ENCODE measurements at regions not wholly inside any gene's neighbourhood (a gene's known extent, or its start where the extent isn't known, plus 50 kb on each side); places are given as distances from the start of the nearest gene placed in this dataset.
"Not testable (repeated sequence)": the region's sequence is repeated elsewhere in the genome, so short reads cannot be mapped to it uniquely, and the experiment has no call there.

DNA sequence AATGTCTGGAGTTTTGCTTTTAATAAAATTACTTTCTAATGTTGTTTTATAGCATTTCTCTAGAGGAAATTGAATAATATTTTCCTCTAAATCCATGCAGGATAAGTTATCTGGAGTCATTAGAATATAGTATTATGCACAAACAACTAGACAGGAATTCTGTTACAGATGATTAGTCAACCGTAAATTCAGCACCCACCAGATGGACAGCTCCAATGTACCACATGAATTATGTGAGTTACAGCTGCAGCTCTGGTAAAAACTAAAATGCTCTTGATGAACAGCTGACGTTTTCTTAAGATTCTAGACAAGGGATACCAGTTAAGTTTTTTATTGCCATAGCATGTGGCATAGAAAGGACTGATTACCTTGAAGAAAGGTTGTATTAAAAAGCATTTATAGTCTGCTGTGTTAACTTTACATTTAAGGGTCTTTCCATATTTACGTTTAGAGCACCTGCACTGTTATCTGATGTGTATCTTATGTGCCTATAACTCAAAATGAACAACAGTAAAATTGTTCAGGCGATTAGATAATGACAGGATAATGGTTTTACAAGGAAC, 321.4 kb upstream of the LRFN5 start:
- Histone ChIP-seq H3K4me3 (no peak overlapping the region), H3K36me3 (no peaks in the 10 kb centered on the region), H3K27me3 (no peaks in the 10 kb centered on the region), H3K4me1 (no peaks in the 10 kb centered on the region), H3K27ac (no peak overlapping the region), H3K9me3 (replicated peaks) (no peaks in the 10 kb centered on the region)
- DNase-seq: peak; percentile 66 to 76

DNA sequence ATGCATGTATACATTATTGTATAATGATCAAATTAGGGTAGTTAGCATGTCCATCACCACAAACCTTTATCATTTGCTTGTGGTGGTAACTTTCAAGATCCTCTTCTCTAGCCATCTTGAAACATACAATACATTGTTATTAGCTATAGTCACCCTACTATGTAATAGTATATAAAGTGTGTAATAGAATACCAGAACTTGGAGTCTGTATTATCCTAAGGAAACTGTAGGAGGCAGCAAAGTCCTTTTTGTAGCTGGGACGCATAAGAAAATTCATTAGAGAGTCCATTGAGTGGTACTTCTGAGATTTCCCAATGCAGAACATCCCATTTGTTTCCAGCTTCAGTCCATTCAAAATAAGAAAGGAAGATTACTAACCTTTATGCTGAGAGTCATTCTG, 325.9 kb upstream of the LRFN5 start:
- H3K4me3 ChIP-seq: no peak overlapping the region
- no peaks in the 10 kb centered on the region for H3K27me3 ChIP-seq
- no peak overlapping the region for H3K27ac ChIP-seq
- H3K9me3 ChIP-seq (replicated peaks): no peaks in the 10 kb centered on the region
- DNase-seq: peak in 1 of 2 experiments; percentile 49
- H3K4me1 ChIP-seq: no peaks in the 10 kb centered on the region
- H3K36me3 ChIP-seq: no peaks in the 10 kb centered on the region

DNA sequence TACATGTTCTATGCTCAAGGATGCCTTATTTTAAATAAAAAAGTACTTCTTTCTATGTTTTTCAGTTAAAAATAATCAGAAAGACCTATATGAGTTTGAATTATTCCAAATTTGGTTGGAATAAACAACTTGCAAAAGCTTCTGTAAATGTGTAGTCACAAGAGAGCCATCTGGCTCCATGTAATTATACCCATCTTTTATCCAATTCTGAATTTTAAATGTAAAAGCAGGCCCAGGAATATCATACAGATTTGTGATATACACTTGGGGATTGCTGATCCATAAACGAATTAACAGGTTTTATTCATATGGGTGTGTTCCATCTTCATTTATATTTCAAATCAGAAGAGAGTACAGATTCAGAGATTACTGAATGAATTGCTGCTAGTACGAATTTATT, 329.2 kb upstream of the LRFN5 start:
- Histone ChIP-seq H3K4me3 (no peak overlapping the region), H3K4me1 (no peaks in the 10 kb centered on the region), H3K9me3 (replicated peaks) (no peaks in the 10 kb centered on the region), H3K27ac (no peak overlapping the region), H3K27me3 (no peaks in the 10 kb centered on the region), H3K36me3 (no peaks in the 10 kb centered on the region)
- DNase-seq: no peak

DNA sequence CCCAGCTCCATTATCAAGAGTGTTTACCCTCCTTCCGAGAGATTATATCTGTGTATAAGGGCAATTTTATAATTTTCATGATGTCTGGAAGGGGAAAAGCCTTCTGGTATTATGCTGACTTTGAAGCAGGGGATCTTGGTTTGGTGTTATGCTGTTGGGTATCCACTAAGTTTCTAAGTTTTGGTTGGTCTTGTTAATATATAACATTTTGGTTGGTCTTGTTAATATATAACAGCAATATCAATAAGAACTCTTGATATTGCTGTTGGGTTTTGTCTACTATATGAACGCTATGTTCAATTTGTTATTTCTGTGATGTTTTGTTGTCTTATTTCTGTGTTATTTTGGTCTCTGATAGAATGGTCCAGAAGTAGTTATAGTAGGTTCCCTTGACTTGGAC, 349.2 kb upstream of the LRFN5 start:
- H3K36me3 ChIP-seq: no peaks in the 10 kb centered on the region
- H3K9me3 ChIP-seq (replicated peaks): no peaks in the 10 kb centered on the region
- H3K27ac ChIP-seq: no peak overlapping the region
- H3K4me1 ChIP-seq: no peaks in the 10 kb centered on the region
- no peak for DNase-seq
- no peak overlapping the region for H3K4me3 ChIP-seq
- no peaks in the 10 kb centered on the region for H3K27me3 ChIP-seq

DNA sequence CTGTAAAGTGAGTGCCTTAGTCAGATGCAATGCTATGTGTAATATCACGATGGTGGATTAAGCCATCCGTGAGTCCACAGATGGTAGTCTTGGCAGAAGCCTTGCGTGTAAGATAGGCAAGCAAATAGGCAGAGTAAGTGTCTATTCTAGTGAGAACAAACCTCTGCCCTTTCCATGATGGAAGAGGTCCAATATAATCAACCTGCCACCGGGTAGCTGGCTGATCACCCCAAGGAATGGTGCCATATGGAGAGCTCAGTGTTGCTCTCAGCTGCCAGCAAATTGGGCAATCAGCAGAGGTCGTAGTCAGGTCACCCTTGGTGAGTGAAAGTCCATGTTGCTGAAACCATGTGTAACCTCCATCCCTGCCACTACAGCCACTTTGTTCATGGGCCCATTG, 371.2 kb upstream of the LRFN5 start:
- H3K36me3 ChIP-seq: no peaks in the 10 kb centered on the region
- no peak for DNase-seq
- no peak overlapping the region for H3K27ac ChIP-seq
- H3K27me3 ChIP-seq: no peaks in the 10 kb centered on the region; the same call in 1 of the 2 replicates
- H3K4me1 ChIP-seq: no peaks in the 10 kb centered on the region
- no peak overlapping the region for H3K4me3 ChIP-seq
- H3K9me3 ChIP-seq (replicated peaks): no peaks in the 10 kb centered on the region

DNA sequence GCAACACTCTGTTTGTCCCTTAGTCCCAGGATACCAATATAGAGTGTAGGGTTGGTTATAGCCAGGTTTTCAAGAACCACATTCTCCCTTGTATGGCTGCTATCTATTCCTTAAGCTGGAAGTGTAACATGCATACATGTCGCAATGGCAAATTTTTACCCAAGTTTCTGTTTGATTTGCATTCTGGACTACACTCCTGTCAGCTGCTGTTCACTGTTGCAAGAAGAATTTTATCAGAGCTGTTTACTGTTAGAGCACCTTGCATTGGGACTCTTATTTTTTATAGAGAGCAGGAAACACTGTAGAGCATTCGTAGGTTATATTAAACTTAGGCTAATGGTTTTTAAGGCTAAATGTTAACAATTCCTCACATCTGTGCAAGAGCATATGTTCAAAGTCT, 376.0 kb upstream of the LRFN5 start:
- Histone ChIP-seq H3K9me3 (replicated peaks) (no peaks in the 10 kb centered on the region), H3K4me3 (no peak overlapping the region), H3K27ac (no peak overlapping the region), H3K36me3 (no peaks in the 10 kb centered on the region), H3K4me1 (no peaks in the 10 kb centered on the region), H3K27me3 (no peaks in the 10 kb centered on the region; the same call in 1 of the 2 replicates)
- DNase-seq: no peak

DNA sequence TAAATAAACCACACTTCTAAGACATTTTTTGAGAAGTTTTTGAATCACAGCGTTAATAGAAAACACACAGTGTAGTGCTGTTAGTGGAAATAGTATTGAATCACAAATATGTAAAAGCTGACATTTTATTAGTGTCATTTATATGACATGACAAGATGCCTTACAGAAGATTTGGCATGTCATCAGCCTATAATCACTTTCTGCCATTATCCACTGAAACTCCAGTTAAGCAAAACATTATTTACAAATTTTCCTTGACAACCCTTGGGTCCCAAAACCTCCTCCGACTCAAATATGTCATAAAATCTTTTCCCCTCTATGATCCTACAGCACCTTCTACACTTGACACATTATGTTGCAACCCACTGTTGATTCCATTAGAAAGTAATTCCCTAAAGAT, 376.9 kb upstream of the LRFN5 start:
- H3K9me3 ChIP-seq (replicated peaks): no peaks in the 10 kb centered on the region
- H3K27me3 ChIP-seq: no peaks in the 10 kb centered on the region; the same call in 1 of the 2 replicates
- H3K4me1 ChIP-seq: no peaks in the 10 kb centered on the region
- DNase-seq: no peak
- no peak overlapping the region for H3K4me3 ChIP-seq
- H3K27ac ChIP-seq: no peak overlapping the region
- no peaks in the 10 kb centered on the region for H3K36me3 ChIP-seq

DNA sequence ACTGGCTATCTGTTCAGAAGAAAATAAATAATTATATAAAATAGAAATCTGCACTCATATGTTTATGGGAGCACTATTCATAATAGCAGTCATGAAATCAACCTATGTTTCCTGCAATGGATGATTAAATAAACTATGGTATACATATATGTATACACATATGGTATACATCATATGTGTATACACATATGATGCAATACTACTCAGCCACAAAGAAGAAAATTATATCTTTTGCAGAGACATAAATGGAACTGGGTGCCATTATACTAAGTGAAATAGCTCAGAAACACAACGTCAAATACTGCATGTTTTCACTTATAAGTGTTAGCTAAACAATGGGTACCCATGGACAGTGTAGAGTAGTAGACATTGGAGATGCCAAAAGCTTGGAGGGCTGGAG, 381.2 kb upstream of the LRFN5 start:
- H3K27me3 ChIP-seq: no peaks in the 10 kb centered on the region
- no peak overlapping the region for H3K27ac ChIP-seq
- no peak for DNase-seq
- no peaks in the 10 kb centered on the region for H3K9me3 ChIP-seq (replicated peaks)
- no peak overlapping the region for H3K4me3 ChIP-seq
- no peaks in the 10 kb centered on the region for H3K4me1 ChIP-seq
- no peaks in the 10 kb centered on the region for H3K36me3 ChIP-seq

DNA sequence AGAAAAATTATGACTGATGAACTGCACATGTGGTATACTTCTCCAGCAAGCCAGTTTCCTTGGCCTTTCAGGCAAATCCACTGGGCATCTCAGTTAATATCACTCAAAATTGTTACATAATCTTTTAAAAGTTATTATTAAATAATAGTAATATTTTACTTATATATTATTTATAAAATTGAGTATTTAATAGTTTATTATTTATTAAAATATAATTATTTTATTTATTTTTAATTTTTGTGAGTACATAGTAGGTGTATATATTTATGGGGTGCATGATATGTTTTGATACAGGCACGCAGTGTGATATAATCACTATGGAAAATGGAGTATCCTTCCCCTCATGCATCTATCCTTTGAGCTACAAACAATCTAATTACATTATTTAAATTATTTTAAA, 384.1 kb upstream of the LRFN5 start:
- Histone ChIP-seq H3K4me1 (no peaks in the 10 kb centered on the region), H3K27ac (no peak overlapping the region), H3K9me3 (replicated peaks) (no peaks in the 10 kb centered on the region), H3K36me3 (no peaks in the 10 kb centered on the region), H3K27me3 (no peaks in the 10 kb centered on the region), H3K4me3 (no peak overlapping the region)
- no peak for DNase-seq

DNA sequence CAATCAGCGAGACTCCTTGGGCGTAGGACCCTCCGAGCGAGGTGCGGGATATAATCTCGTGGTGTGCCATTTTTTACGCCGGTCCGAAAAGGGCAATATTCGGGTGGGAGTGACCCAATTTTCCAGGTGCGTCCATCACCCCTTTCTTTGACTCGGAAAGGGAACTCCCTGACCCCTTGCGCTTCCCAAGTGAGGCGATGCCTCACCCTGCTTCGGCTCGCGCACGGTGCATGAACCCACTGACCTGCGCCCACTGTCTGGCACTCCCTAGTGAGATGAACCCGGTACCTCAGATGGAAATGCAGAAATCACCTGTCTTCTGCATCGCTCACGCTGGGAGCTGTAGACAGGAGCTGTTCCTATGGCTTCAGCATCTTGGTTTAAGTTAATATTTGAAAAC, 391.7 kb upstream of the LRFN5 start:
- not testable (repeated sequence) for H3K4me1 ChIP-seq; H3K9me3 ChIP-seq (replicated peaks); DNase-seq; H3K27ac ChIP-seq; H3K27me3 ChIP-seq; H3K4me3 ChIP-seq; H3K36me3 ChIP-seq

DNA sequence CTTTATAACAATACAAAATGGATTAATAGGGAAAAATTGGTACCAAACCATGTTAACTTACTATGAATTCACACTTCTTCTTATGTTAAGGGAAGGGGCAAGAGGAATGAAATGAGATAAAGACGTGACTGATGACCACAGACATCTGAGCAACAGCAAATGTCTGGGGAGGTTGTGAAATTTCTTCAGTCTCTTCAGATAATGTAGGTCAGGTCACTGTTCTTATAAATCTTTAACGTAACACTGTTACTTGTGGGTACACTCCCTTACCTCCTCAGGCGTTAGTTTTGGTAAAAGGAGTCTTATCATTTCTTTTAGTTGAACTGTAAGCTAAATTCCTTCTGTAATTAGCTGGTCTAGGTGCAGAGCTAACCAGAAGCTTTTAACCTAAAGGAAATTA, 405.0 kb upstream of the LRFN5 start:
- H3K4me3 ChIP-seq: no peak overlapping the region
- H3K9me3 ChIP-seq (replicated peaks): no peaks in the 10 kb centered on the region
- no peaks in the 10 kb centered on the region for H3K27me3 ChIP-seq
- H3K4me1 ChIP-seq: no peaks in the 10 kb centered on the region
- DNase-seq: no peak
- no peak overlapping the region for H3K27ac ChIP-seq
- H3K36me3 ChIP-seq: no peaks in the 10 kb centered on the region

DNA sequence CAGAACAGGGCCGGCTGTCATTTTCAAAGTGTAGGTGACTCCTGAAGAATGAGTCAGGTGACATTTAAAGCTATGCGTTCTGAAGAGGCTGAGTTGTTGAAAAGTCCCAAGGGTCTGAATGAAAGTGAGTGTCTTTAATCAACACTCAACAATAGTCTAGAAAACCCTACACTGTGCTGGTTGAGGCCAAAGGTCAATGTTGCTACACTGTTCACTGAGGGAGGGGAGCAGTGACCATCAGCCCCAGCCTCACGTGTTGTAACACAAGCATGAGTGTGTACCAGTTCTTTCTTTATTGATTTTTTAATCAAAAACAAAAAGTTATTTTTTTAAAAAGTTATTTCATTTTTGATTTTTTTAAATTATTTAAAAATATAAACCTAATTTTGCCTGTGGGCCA, 418.8 kb upstream of the LRFN5 start:
- Histone ChIP-seq H3K36me3 (no peaks in the 10 kb centered on the region), H3K4me3 (no peak overlapping the region), H3K4me1 (no peaks in the 10 kb centered on the region), H3K27ac (no peak overlapping the region), H3K27me3 (no peaks in the 10 kb centered on the region), H3K9me3 (replicated peaks) (no peaks in the 10 kb centered on the region)
- no peak for DNase-seq

DNA sequence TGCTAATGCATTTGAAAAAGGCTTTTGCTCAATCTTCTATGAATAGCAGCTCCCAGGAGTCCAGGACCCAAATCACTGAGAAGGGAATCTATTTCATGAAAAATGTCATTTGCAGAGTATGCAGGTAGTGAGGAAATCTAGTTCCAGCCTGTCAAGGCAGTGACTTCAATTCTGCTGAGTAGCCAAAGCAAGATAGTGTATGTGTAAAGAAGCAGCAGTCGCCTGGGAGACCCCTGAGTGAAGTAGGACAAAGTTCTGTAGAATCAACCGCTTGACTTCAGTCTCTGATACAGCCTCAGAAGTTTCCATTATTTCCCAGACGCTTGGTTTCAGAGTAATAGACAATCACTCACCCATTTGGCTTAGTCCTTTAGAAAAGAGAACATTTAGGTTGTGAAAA, 435.6 kb upstream of the LRFN5 start:
- Histone ChIP-seq H3K27ac (no peak overlapping the region), H3K9me3 (replicated peaks) (no peaks in the 10 kb centered on the region), H3K4me3 (no peak overlapping the region), H3K36me3 (no peaks in the 10 kb centered on the region), H3K27me3 (no peaks in the 10 kb centered on the region; the same call in 1 of the 2 replicates), H3K4me1 (no peaks in the 10 kb centered on the region)
- DNase-seq: no peak

DNA sequence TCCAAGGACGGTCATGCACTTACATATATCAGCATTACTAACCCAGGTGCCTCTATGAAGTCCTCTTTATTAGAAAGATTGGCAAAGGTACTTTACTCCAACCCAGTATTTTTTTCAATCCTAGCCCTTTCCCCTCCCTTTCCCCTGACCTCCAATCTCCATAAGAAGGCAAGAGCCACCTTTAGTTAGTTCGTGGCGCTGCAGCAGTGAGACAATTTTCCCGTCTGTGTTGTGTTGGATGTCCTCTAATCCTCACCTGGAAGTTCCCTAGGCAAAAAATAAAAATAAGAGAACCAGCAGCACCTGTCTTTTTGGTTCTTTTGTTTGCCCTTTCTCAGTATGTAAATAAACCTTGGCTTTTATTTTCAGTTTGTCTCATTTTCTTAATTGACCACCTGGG, 439.6 kb upstream of the LRFN5 start:
- no peaks in the 10 kb centered on the region for H3K9me3 ChIP-seq (replicated peaks)
- no peaks in the 10 kb centered on the region for H3K27me3 ChIP-seq
- DNase-seq: no peak
- no peak overlapping the region for H3K27ac ChIP-seq
- no peaks in the 10 kb centered on the region for H3K36me3 ChIP-seq
- H3K4me1 ChIP-seq: no peaks in the 10 kb centered on the region
- H3K4me3 ChIP-seq: no peak overlapping the region

DNA sequence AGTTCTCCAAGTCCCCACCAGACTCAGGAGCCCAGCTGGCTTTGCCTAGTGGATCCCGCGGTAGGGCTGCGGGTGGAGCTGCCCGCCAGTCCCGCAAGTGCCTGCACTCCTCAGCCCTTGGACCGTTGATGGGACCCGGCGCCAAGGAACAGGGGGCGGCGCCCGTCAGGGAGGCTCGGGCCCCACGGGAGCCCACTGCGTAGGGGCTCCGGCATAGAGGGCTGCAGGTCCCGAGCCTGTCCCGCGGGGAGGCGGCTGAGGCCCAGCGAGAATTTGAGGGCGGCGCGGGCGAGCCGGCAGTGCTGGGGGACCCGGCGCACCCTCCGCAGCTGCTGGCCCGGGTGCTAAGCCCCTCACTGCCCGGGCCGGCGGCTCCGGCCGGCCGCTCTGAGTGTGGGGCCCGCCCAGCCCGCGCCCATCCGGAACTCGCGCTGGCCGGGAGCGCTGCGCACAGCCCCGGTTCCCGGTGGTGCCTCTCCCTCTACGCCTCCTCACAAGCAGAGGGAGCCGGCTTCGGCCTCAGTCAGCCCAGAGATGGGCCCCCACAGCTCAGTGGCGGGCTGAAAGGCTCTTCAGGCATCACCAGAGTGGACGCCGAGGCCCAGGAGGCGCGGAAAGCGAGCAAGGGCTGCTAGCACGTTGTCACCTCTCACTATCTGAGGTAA, 452.4 kb upstream of the LRFN5 start:
- DNase-seq: no peak
- Histone ChIP-seq H3K36me3 (no peaks in the 10 kb centered on the region), H3K4me1 (no peaks in the 10 kb centered on the region), H3K27ac (no peak overlapping the region), H3K9me3 (replicated peaks) (no peaks in the 10 kb centered on the region), H3K4me3 (no peak overlapping the region), H3K27me3 (0 out of 2 replicates have a peak, but pooled peaks cover under 1% of the 10 kb centered on the region)

DNA sequence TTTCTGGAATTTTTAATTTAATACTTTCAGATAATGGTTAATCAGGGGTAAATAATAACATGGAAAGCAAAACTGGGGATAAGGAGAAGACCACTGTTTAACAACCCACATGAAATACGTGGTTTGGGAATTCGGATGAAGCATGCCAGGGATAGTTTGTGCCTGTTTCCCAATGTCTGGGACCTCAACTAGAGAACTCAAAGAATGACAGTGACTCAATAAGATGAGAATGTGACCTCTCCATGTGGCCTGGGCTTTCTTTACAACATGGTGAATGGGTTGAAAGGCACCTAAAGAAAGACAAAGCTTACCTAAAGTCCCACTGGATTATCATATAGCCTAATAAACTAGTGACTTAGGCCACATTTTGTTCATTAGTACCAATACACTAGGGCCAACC, 460.3 kb upstream of the LRFN5 start:
- no peaks in the 10 kb centered on the region; the same call in 1 of the 2 replicates for H3K36me3 ChIP-seq
- no peaks in the 10 kb centered on the region for H3K9me3 ChIP-seq (replicated peaks)
- H3K27ac ChIP-seq: no peak overlapping the region
- H3K4me3 ChIP-seq: no peak overlapping the region
- DNase-seq: no peak
- no peaks in the 10 kb centered on the region for H3K4me1 ChIP-seq
- H3K27me3 ChIP-seq: 0 out of 2 replicates have a peak, but pooled peaks cover 4% of the 10 kb centered on the region

All from SJCRH30 (cell line).